ENCODE measurements at regions not wholly inside any gene's neighbourhood (a gene's known extent, or its start where the extent isn't known, plus 50 kb on each side); places are given as distances from the start of the nearest gene placed in this dataset.

- TF ChIP-seq, protein P1, sequence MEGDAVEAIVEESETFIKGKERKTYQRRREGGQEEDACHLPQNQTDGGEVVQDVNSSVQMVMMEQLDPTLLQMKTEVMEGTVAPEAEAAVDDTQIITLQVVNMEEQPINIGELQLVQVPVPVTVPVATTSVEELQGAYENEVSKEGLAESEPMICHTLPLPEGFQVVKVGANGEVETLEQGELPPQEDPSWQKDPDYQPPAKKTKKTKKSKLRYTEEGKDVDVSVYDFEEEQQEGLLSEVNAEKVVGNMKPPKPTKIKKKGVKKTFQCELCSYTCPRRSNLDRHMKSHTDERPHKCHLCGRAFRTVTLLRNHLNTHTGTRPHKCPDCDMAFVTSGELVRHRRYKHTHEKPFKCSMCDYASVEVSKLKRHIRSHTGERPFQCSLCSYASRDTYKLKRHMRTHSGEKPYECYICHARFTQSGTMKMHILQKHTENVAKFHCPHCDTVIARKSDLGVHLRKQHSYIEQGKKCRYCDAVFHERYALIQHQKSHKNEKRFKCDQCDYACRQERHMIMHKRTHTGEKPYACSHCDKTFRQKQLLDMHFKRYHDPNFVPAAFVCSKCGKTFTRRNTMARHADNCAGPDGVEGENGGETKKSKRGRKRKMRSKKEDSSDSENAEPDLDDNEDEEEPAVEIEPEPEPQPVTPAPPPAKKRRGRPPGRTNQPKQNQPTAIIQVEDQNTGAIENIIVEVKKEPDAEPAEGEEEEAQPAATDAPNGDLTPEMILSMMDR (IDR thresholded peaks at IDR 0.05) = no peak
- no peak for TF ChIP-seq ZFX (IDR thresholded peaks at IDR 0.05; ENCODE audit: borderline replicate concordance)
Observed at GRCh38 chr5:3098821-3099220, 347.3 kb upstream of the IRX2 start.
